ENCODE measurements at regions not wholly inside any gene's neighbourhood (a gene's known extent, or its start where the extent isn't known, plus 50 kb on each side); places are given as distances from the start of the nearest gene placed in this dataset.

DNA sequence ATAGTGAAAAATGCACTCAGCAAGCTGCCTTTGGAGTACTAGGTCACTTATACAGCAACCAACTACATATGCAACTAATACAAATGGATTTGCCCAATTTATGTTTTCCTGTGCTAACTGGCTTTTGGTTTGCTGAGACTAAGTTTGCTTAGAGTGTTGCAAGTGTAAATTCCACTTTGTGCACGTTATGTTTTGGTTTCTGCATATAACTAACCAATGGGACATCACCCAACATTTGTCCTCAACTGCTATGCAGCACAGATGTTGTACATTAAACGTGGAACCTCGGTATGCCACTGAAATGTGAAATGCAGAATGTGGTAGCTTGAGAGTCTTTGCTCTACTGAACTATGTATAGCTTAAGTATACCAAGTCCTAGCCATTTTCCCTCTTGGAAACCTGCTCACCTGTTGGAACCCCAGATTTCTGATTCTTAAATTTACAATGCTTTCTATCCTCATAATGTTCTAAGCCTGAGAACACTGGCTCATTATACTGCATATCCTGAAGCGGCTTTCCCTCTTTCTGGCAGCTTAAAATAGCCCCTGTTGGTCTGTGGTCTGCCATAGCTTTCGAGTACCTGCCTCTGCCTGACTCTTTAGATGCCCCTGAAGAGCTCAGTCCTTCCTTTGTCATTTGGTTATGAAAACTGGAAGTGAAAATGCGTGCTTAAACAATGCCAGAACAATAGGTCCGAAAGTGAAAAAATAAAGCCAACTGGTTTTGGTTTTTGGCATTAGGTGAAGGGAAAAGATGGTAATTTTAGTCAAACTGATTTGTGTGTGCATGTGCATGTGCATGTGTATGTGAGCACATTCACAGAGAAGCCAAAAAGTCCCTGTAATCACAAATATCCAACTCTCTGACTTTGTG, 158.0 kb downstream of the SH2D1A start:
- H3K9me3 ChIP-seq (ENCODE audit: control insufficient read depth, low read length), result no peaks in the 10 kb centered on the region
- 43 to 59% methylated on average over 7 of the region's 7 CpGs for WGBS, 2 donors
- H3K27me3 ChIP-seq (ENCODE audit: control insufficient read depth in 1 of 2, insufficient read depth in 2 of 2, low read length in 1 of 2), result no peaks in the 10 kb centered on the region
- intact Hi-C loops (cut with DNase I), result no loop called here
- no peaks in the 10 kb centered on the region for H3K4me1 ChIP-seq (ENCODE audit: control insufficient read depth in 1 of 2, insufficient read depth in 2 of 2, low read length in 2 of 2)
- H3K36me3 ChIP-seq (ENCODE audit: control insufficient read depth in 1 of 2, insufficient read depth in 2 of 2, low read length in 1 of 2), result no peaks in the 10 kb centered on the region
- ATAC-seq (ENCODE audit: low FRiP score), result no peak
- H3K4me3 ChIP-seq (ENCODE audit: low read length in 2 of 2), result no peak overlapping the region
- no peak overlapping the region for H3K27ac ChIP-seq (ENCODE audit: low read depth in 1 of 2, low read length in 2 of 2)
- DNase-seq, result no peak

GRCh38 chrX:124506066-124506465, 159.7 kb downstream of the SH2D1A start:
- no peak for DNase-seq
- no peak overlapping the region for H3K27ac ChIP-seq (ENCODE audit: low read depth in 1 of 2, low read length in 2 of 2)
- intact Hi-C loops (cut with DNase I), result no loop called here
- 73 to 85% methylated on average over 3 of the region's 3 CpGs for WGBS, 2 donors
- H3K27me3 ChIP-seq (ENCODE audit: control insufficient read depth in 1 of 2, insufficient read depth in 2 of 2, low read length in 1 of 2), result no peaks in the 10 kb centered on the region
- H3K36me3 ChIP-seq (ENCODE audit: control insufficient read depth in 1 of 2, insufficient read depth in 2 of 2, low read length in 1 of 2), result no peaks in the 10 kb centered on the region
- no peaks in the 10 kb centered on the region for H3K4me1 ChIP-seq (ENCODE audit: control insufficient read depth in 1 of 2, insufficient read depth in 2 of 2, low read length in 2 of 2)
- H3K4me3 ChIP-seq (ENCODE audit: low read length in 2 of 2), result no peak overlapping the region
- ATAC-seq (ENCODE audit: low FRiP score), result no peak
- H3K9me3 ChIP-seq (ENCODE audit: control insufficient read depth, low read length), result no peaks in the 10 kb centered on the region

DNA sequence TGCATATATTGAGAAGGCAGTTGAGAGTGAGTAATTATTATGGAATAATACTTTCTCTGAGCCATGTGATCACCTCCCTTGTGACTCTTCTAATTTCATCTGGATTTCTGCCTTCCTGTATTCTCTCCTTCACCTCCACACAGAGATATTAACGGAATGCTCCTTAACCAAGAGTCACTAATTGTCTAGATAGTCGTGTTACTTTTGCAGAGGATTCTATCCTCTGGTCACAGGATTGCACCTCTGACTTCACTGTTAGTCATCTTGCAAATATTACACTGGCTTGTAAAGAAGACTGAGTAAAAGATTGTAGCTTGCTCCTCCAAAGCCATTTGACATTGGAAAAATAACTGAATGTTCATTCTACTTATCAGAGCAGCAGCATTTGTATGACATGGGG, 160.9 kb downstream of the SH2D1A start:
- ATAC-seq (ENCODE audit: low FRiP score), result no peak
- H3K9me3 ChIP-seq (ENCODE audit: control insufficient read depth, low read length), result no peaks in the 10 kb centered on the region
- WGBS, 2 donors, result 60 to 81% methylated on average over 2 of the region's 2 CpGs
- H3K4me1 ChIP-seq (ENCODE audit: control insufficient read depth in 1 of 2, insufficient read depth in 2 of 2, low read length in 2 of 2), result no peaks in the 10 kb centered on the region
- H3K27ac ChIP-seq (ENCODE audit: low read depth in 1 of 2, low read length in 2 of 2), result no peak overlapping the region
- intact Hi-C loops (cut with DNase I), result no loop called here
- H3K4me3 ChIP-seq (ENCODE audit: low read length in 2 of 2), result no peak overlapping the region
- DNase-seq, result no peak
- no peaks in the 10 kb centered on the region for H3K27me3 ChIP-seq (ENCODE audit: control insufficient read depth in 1 of 2, insufficient read depth in 2 of 2, low read length in 1 of 2)
- no peaks in the 10 kb centered on the region for H3K36me3 ChIP-seq (ENCODE audit: control insufficient read depth in 1 of 2, insufficient read depth in 2 of 2, low read length in 1 of 2)

- H3K4me3 ChIP-seq (ENCODE audit: low read length in 2 of 2), result no peak overlapping the region
- intact Hi-C loops (cut with DNase I), result no loop called here
- H3K4me1 ChIP-seq (ENCODE audit: control insufficient read depth in 1 of 2, insufficient read depth in 2 of 2, low read length in 2 of 2), result no peaks in the 10 kb centered on the region
- no peak overlapping the region for H3K27ac ChIP-seq (ENCODE audit: low read depth in 1 of 2, low read length in 2 of 2)
- no peak for ATAC-seq (ENCODE audit: low FRiP score)
- no peak for DNase-seq
- H3K27me3 ChIP-seq (ENCODE audit: control insufficient read depth in 1 of 2, insufficient read depth in 2 of 2, low read length in 1 of 2), result no peaks in the 10 kb centered on the region
- 83 to 98% methylated on average over 1 of the region's 1 CpG for WGBS, 2 donors
- no peaks in the 10 kb centered on the region for H3K9me3 ChIP-seq (ENCODE audit: control insufficient read depth, low read length)
- no peaks in the 10 kb centered on the region for H3K36me3 ChIP-seq (ENCODE audit: control insufficient read depth in 1 of 2, insufficient read depth in 2 of 2, low read length in 1 of 2)
These were observed 172.5 kb downstream of the SH2D1A start for GRCh38 chrX:124518885-124519284.

DNA sequence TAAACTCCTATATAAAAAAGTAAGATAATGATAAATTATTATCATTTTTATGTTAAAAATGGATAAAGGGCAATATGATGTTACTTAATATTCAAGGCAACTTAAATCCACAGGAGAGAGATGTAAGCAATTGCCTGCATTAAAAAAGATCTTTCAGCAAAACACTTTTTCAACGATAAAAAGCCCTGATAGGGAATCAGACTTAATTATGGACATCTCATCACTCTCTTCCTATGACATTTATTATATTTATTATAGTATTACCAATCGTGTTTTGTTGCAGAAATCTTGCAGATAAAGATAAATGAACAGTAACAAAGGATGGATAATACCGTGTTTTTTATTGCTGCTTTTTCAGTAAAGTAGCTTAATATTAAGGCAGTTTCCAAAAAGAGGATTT, 178.5 kb downstream of the SH2D1A start:
- no peaks in the 10 kb centered on the region for H3K9me3 ChIP-seq (ENCODE audit: control insufficient read depth, low read length)
- H3K36me3 ChIP-seq (ENCODE audit: control insufficient read depth in 1 of 2, insufficient read depth in 2 of 2, low read length in 1 of 2), result no peaks in the 10 kb centered on the region
- ATAC-seq (ENCODE audit: low FRiP score) (no peak), DNase-seq (no peak)
- H3K27me3 ChIP-seq (ENCODE audit: control insufficient read depth in 1 of 2, insufficient read depth in 2 of 2, low read length in 1 of 2), result no peaks in the 10 kb centered on the region
- no peak overlapping the region for H3K4me3 ChIP-seq (ENCODE audit: low read length in 2 of 2)
- H3K4me1 ChIP-seq (ENCODE audit: control insufficient read depth in 1 of 2, insufficient read depth in 2 of 2, low read length in 2 of 2), result no peaks in the 10 kb centered on the region
- H3K27ac ChIP-seq (ENCODE audit: low read depth in 1 of 2, low read length in 2 of 2), result no peak overlapping the region
- intact Hi-C loops (cut with DNase I), result no loop called here
- 61 to 74% methylated on average over 3 of the region's 3 CpGs for WGBS, 2 donors

GRCh38 chrX:124529786-124530185, 183.4 kb downstream of the SH2D1A start:
- ATAC-seq (ENCODE audit: low FRiP score), result no peak
- Histone ChIP-seq H3K4me1 (ENCODE audit: control insufficient read depth in 1 of 2, insufficient read depth in 2 of 2, low read length in 2 of 2) (no peaks in the 10 kb centered on the region), H3K9me3 (ENCODE audit: control insufficient read depth, low read length) (no peaks in the 10 kb centered on the region), H3K36me3 (ENCODE audit: control insufficient read depth in 1 of 2, insufficient read depth in 2 of 2, low read length in 1 of 2) (no peaks in the 10 kb centered on the region), H3K27me3 (ENCODE audit: control insufficient read depth in 1 of 2, insufficient read depth in 2 of 2, low read length in 1 of 2) (no peaks in the 10 kb centered on the region), H3K4me3 (ENCODE audit: low read length in 2 of 2) (no peak overlapping the region), H3K27ac (ENCODE audit: low read depth in 1 of 2, low read length in 2 of 2) (no peak overlapping the region)
- intact Hi-C loops (cut with DNase I), result loop anchor here in 1 of 2 donors (10.0 kb wide), 1 partner anchor 55 kb away; no protein-coding TSS in a partner anchor
- 59 to 62% methylated on average over 3 of the region's 3 CpGs for WGBS, 2 donors
- DNase-seq, result no peak

- WGBS, 2 donors, result 7 to 31% methylated on average over 1 of the region's 1 CpG
- no peaks in the 10 kb centered on the region for H3K36me3 ChIP-seq (ENCODE audit: control insufficient read depth in 1 of 2, insufficient read depth in 2 of 2, low read length in 1 of 2)
- H3K4me3 ChIP-seq (ENCODE audit: low read length in 2 of 2), result no peak overlapping the region
- H3K27me3 ChIP-seq (ENCODE audit: control insufficient read depth in 1 of 2, insufficient read depth in 2 of 2, low read length in 1 of 2), result no peaks in the 10 kb centered on the region
- no peaks in the 10 kb centered on the region for H3K9me3 ChIP-seq (ENCODE audit: control insufficient read depth, low read length)
- no peaks in the 10 kb centered on the region for H3K4me1 ChIP-seq (ENCODE audit: control insufficient read depth in 1 of 2, insufficient read depth in 2 of 2, low read length in 2 of 2)
- no peak for DNase-seq
- no peak for ATAC-seq (ENCODE audit: low FRiP score)
- no peak overlapping the region for H3K27ac ChIP-seq (ENCODE audit: low read depth in 1 of 2, low read length in 2 of 2)
- intact Hi-C loops (cut with DNase I), result loop anchor here in 1 of 2 donors (10.0 kb wide), 1 partner anchor 54 kb away; no protein-coding TSS in a partner anchor
These were observed 184.4 kb downstream of the SH2D1A start for GRCh38 chrX:124530803-124531202.

- no peak overlapping the region for H3K27ac ChIP-seq (ENCODE audit: low read depth in 1 of 2, low read length in 2 of 2)
- WGBS, 2 donors, result 37 to 47% methylated on average over 3 of the region's 3 CpGs
- no peak for ATAC-seq (ENCODE audit: low FRiP score)
- no peaks in the 10 kb centered on the region for H3K27me3 ChIP-seq (ENCODE audit: control insufficient read depth in 1 of 2, insufficient read depth in 2 of 2, low read length in 1 of 2)
- H3K36me3 ChIP-seq (ENCODE audit: control insufficient read depth in 1 of 2, insufficient read depth in 2 of 2, low read length in 1 of 2), result no peaks in the 10 kb centered on the region
- no peaks in the 10 kb centered on the region for H3K9me3 ChIP-seq (ENCODE audit: control insufficient read depth, low read length)
- H3K4me1 ChIP-seq (ENCODE audit: control insufficient read depth in 1 of 2, insufficient read depth in 2 of 2, low read length in 2 of 2), result no peaks in the 10 kb centered on the region
- DNase-seq, result no peak
- no peak overlapping the region for H3K4me3 ChIP-seq (ENCODE audit: low read length in 2 of 2)
- intact Hi-C loops (cut with DNase I), result loop anchor here in 1 of 2 donors (10.0 kb wide), 1 partner anchor 50 kb away; no protein-coding TSS in a partner anchor
These were observed 188.2 kb downstream of the SH2D1A start for GRCh38 chrX:124534536-124534935.

- intact Hi-C loops (cut with DNase I), result no loop called here
- Histone ChIP-seq H3K9me3 (ENCODE audit: control insufficient read depth, low read length) (no peaks in the 10 kb centered on the region), H3K36me3 (ENCODE audit: control insufficient read depth in 1 of 2, insufficient read depth in 2 of 2, low read length in 1 of 2) (no peaks in the 10 kb centered on the region), H3K27ac (ENCODE audit: low read depth in 1 of 2, low read length in 2 of 2) (no peak overlapping the region), H3K4me3 (ENCODE audit: low read length in 2 of 2) (no peak overlapping the region), H3K4me1 (ENCODE audit: control insufficient read depth in 1 of 2, insufficient read depth in 2 of 2, low read length in 2 of 2) (no peaks in the 10 kb centered on the region), H3K27me3 (ENCODE audit: control insufficient read depth in 1 of 2, insufficient read depth in 2 of 2, low read length in 1 of 2) (no peaks in the 10 kb centered on the region)
- WGBS, 2 donors, result 66 to 80% methylated on average over 5 of the region's 5 CpGs
- no peak for ATAC-seq (ENCODE audit: low FRiP score)
- no peak for DNase-seq
These were observed 194.1 kb downstream of the SH2D1A start for GRCh38 chrX:124540474-124540873.
